ENCODE measurements at regions not wholly inside any gene's neighbourhood (a gene's known extent, or its start where the extent isn't known, plus 50 kb on each side); places are given as distances from the start of the nearest gene placed in this dataset.

DNA sequence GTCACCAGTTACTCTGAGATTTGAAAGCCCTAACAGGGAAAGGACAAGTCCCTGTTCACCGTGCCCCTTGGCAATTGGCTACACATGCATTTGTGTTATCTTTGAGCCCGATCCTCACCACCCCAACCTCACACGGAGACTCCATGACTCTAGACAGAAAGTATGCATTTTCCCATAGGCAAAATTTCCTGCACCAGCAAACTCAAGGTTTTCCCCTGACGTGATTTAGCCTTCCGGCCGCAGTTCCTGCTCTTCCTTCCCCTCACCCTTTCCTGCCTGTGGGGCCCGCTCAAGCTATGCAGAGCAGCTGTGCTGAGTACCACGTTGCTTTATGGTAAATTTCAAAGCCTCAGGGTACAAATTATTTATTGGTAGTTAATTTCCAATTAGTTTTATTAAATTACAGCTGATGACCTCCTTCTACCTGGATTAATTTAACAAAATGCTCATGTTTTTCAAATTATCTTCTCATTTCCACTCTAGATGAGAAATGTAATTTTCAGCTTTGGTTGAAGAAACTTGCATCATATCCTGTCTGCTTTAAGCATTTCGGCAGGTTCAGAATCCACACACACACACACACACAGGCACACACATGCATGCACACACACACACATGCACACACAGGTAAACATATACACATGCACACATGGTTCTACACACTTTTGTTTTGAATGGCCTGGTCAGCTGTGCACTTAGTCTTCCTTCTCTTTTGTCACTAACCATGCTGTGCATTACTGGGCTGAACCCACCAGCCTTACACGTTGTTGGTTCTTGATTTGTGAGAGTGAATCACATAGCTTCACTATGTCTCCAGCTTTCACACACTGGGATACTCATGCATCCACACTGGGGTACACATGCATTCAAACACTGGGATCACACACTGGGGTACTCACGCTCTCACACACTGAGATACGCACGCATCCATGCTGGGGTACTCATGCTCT is 283.1 kb upstream of the PITRM1 start:
- DNase-seq = peak; percentile 46

DNA sequence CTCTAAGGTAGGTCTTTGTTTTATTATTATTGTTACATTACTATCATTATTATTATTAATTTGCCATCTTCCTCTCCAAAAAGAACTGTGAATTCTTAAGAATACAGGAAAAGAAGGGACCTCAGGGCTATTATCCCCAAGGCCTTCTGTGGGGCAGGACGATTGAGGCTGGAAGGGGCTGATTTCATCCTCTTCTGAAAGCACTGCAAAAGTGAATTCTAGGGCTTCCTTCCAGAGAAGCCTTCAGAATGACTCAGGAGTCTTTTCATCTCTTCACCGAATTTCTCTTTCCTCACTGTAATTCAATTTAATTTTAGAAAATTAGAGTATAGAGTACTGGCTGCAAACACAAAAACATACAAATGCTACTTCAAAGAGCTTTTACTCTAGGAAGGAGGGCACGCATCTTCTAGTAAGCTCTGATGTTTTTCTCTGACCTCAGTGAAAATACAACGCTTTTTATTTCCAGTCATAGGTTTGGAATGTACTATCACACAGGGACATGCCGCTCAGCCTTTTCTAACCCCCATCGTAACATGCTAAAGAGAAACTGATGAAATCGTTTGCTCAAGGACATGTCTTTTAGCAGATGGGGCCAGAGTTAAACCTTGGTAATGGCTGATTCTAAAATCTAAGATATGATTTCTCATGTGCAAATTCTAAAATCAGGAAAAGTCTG is 280.2 kb upstream of the PITRM1 start:
- DNase-seq = no peak

- DNase-seq = peak; percentile 52
These were observed 279.6 kb upstream of the PITRM1 start for GRCh38 chr10:3452173-3452626.

- no peak for DNase-seq
These were observed 279.1 kb upstream of the PITRM1 start for GRCh38 chr10:3451516-3452172.

GRCh38 chr10:3446221-3446620 is 273.6 kb upstream of the PITRM1 start:
- no peak for DNase-seq

GRCh38 chr10:3445648-3446047 is 273.1 kb upstream of the PITRM1 start:
- DNase-seq = no peak

DNA sequence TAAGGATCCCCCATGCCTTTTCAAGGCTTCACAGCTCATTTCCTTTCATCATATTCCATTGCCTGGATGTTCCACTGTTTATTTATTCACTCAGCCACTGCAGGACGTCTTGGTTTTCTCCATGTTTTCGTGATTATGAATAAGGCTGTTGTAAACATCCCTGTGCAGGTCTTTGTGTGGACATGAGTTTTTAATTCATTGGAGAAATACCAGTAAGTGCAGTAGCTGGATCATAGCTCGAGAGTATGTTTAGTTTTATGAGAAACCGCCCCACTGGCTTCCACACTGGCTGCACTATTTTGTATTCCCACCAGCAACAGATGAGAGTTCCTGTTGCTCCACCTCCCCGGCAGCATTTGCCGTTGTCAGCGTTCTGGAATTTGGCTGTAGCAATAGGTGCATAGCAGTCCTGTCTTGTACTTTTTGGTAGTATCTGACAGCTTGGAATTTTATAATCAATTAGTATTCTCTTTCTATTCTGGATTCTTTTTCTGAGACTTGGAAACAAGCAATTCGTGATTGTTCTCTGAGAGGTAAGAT is 269.9 kb upstream of the PITRM1 start:
- no peak for DNase-seq

GRCh38 chr10:3439183-3439582 is 266.6 kb upstream of the PITRM1 start:
- DNase-seq = no peak

GRCh38 chr10:3438606-3439005 is 266.0 kb upstream of the PITRM1 start:
- no peak for DNase-seq

- DNase-seq = no peak
These were observed 263.1 kb upstream of the PITRM1 start for GRCh38 chr10:3435671-3436070.

DNA sequence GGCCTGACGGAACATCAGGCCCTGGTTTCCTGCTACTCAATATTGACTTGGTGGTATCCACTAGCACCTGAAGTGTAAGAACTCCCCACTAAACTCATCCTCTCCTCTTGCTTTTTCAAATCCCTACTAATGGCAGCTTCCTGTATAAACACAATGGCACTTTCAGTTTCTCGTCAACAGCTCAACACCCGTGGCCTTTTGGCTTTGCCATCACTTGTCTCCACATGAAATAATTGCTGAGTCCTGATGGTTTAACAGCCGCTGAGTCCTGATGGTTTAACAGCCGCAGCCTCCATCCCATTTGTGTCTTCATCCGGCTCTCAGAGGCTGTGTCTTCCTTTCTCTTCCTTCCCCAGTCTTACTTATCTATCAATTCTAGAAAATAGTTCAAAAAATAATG is 261.4 kb upstream of the PITRM1 start:
- no peak for DNase-seq

DNA sequence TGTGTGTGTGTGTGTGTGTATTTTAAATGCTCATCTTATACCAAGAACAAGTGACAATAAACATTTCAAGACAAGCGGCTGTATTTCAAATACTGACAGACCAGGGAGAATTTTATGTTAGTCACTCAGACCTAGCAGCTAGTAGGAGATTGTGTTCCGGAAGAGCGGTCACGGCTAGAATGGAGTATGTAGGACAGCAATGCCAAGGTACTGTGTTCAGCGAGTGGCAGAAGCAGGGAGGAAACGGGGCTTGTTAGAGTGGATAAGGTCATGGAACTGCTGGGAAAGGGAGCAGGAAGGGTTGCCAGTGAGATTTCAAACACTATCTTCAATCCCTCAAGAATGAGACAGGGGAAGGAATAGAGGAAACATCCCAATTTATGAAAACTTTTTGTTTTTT is 260.5 kb upstream of the PITRM1 start:
- no peak for DNase-seq

- peak; percentile 71 for DNase-seq
These were observed 259.7 kb upstream of the PITRM1 start for GRCh38 chr10:3432081-3432825.

- no peak for DNase-seq
These were observed 257.9 kb upstream of the PITRM1 start for GRCh38 chr10:3430501-3430900.

DNA sequence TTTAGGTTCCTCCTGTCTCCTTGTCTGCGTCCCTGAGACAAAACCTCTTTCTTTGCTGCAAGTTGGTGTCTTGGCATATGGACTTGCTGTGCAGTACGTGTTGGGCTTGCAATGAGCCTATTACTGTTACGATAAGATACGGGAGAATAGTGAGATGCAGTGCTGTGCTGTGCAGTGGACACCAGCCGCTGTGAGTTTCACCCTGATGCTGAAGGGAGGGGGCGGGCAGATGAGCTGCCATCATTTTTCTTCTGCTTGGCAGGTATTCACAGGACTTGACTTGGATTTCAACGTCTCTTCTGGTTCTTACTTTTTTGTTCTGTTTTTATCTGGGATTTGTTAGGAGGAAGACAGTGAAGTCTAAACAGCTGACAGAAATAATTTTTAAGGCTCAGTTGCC is 257.1 kb upstream of the PITRM1 start:
- no peak for DNase-seq

- DNase-seq = no peak
These were observed 256.2 kb upstream of the PITRM1 start for GRCh38 chr10:3428826-3429225.

DNA sequence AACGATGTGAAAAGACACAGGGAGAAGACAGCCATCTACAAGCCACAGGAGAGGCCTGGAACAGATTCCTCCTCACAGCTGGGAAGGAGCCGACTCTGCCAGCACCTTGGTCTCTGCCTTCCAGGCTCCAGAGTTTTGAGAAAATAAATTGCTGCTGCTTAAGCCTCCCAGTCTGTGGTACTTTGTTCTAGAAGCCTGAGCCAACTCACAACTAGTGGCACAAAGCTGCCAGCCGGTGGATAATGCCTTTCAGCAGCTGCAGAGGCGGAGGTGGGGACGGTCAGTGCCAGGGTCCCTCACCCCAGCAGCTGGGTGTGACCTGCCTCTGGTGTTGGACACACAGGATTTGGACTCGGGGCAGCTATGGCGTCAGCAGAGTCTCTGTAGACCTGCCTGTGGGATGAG is 255.4 kb upstream of the PITRM1 start:
- DNase-seq = peak; percentile 87

- peak; percentile 69 for DNase-seq
These were observed 254.8 kb upstream of the PITRM1 start for GRCh38 chr10:3427347-3427746.

GRCh38 chr10:3426190-3426845 is 253.7 kb upstream of the PITRM1 start:
- peak; percentile 42 for DNase-seq

GRCh38 chr10:3425716-3426115 is 253.1 kb upstream of the PITRM1 start:
- peak; percentile 57 for DNase-seq

DNA sequence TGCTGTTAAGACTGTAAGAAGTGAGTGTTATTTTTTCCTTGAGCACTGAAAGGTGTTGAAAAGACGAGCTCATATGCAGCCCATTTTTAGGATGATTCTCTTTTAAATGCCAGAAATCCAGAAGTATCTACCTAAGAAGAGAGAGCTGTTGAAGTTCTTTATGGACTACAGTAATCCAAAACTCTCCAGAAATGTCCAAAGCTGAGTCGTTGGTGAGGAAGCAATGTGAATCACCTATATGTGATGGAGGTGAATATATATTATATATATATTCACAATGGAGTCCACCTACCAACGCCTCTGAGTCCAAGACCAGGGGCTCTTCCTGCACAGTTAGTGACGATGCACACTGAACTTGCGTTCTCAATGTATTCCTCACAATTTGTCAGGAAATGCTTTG is 252.7 kb upstream of the PITRM1 start:
- DNase-seq = no peak
